Esophagus muscularis mucosa (tissue), 3 donors: ENCODE measurements at regions not wholly inside any gene's neighbourhood (a gene's known extent, or its start where the extent isn't known, plus 50 kb on each side); places are given as distances from the start of the nearest gene placed in this dataset.

Experiments used
- CTCF ChIP-seq, 3 experiments: fragments of 200-600 bp in 2 of 3; fragments of 450-650 bp in 1 of 3; sonication (generic) in 2 of 3; IDR thresholded peaks; one replicate each; pipeline ENCODE4 v1.5.1; 2017 to 2019; ENCODE audit warnings: antibody characterized with exemption in 3 of 3, mild to moderate bottlenecking in 2 of 3, moderate library complexity in 1 of 3
- POLR2AphosphoS5 ChIP-seq, 2 donors: sonication (generic); formaldehyde crosslinking; IDR thresholded peaks; one replicate each; pipeline ENCODE4 v1.6.1; 2017; ENCODE audit warnings: antibody characterized with exemption in 2 of 2

- TF ChIP-seq POLR2AphosphoS5 (IDR thresholded peaks at IDR 0.05) (no peak), CTCF (IDR thresholded peaks at IDR 0.05) (no peak)
Measured at GRCh38 chr2:144088863-144089262, 431.1 kb downstream of the ZEB2 start.
